Calu3 (cell line): ENCODE measurements at regions not wholly inside any gene's neighbourhood (a gene's known extent, or its start where the extent isn't known, plus 50 kb on each side); places are given as distances from the start of the nearest gene placed in this dataset.

Experiments
- BruUV-seq: library from RNA; stranded (reverse); fragments of 400-500 nt; replicated peaks from 2 replicates; lab custom pipeline; 2021; lab: Mats Ljungman, UMichigan
- CTCF ChIA-PET: fragments of 300-600 bp; sonication (Branson Sonifier 250); formaldehyde crosslinking; loops from one replicate; lab custom pipeline; 2022; ENCODE audit warnings: antibody characterized with exemption; lab: Charles Lee
- DNase-seq: peaks from one replicate; pipeline ENCODE4 v3.0.0; 2022
- H3K27ac Mint-ChIP-seq: one replicate; pipeline ENCODE4 v1.8.0; 2022; ENCODE audit warnings: mixed read lengths; ENCODE audit not compliant: unreplicated experiment
- H3K27me3 Mint-ChIP-seq: one replicate; pipeline ENCODE4 v1.8.0; 2022; ENCODE audit warnings: mixed read lengths; ENCODE audit not compliant: unreplicated experiment
- H3K36me3 Mint-ChIP-seq: one replicate; pipeline ENCODE4 v1.8.0; 2022; ENCODE audit warnings: mild to moderate bottlenecking, moderate library complexity, mixed read lengths; ENCODE audit not compliant: insufficient read depth, unreplicated experiment
- H3K4me1 Mint-ChIP-seq: one replicate; pipeline ENCODE4 v1.8.0; 2022; ENCODE audit warnings: mild to moderate bottlenecking, low read depth, mixed read lengths; ENCODE audit not compliant: unreplicated experiment
- H3K4me3 Mint-ChIP-seq: one replicate; pipeline ENCODE4 v1.8.0; 2022; ENCODE audit warnings: mild to moderate bottlenecking, low read depth, moderate library complexity, mixed read lengths; ENCODE audit not compliant: unreplicated experiment
- H3K9me3 Mint-ChIP-seq: one replicate; pipeline ENCODE4 v1.8.0; 2022; ENCODE audit warnings: low read depth, mixed read lengths; ENCODE audit not compliant: unreplicated experiment
- CTCF ChIP-seq: fragments of 200-600 bp; IDR thresholded peaks from one replicate; pipeline ENCODE4 v1.8.0; 2022; ENCODE audit warnings: antibody characterized with exemption; ENCODE audit not compliant: unreplicated experiment
- intact Hi-C: fragments of 100-400 bp; cut with micrococcal nuclease; formaldehyde crosslinking; loops from one replicate; pipeline ENCODE4 v1.10.0; 2022; ENCODE audit not compliant: unreplicated experiment

- Mint-ChIP-seq H3K27ac (no peak overlapping the region), H3K4me3 (no peak overlapping the region), H3K4me1 (no peaks in the 10 kb centered on the region), H3K27me3 (peaks cover 58% of the 10 kb centered on the region), H3K36me3 (no peaks in the 10 kb centered on the region), H3K9me3 (no peaks in the 10 kb centered on the region)
- BruUV-seq: no TSS peak
- no peak for TF ChIP-seq CTCF
- intact Hi-C loops: no loop called here
- CTCF ChIA-PET: no interaction called here
- DNase-seq: no peak
Observed at GRCh38 chr9:89969156-89969675, 364.4 kb downstream of the GADD45G start.

GRCh38 chr9:89969881-89970639 is 365.2 kb downstream of the GADD45G start:
- no peak for DNase-seq
- no peak for TF ChIP-seq CTCF
- CTCF ChIA-PET: no interaction called here
- H3K27ac Mint-ChIP-seq: no peak overlapping the region
- BruUV-seq: no TSS peak
- no peaks in the 10 kb centered on the region for H3K36me3 Mint-ChIP-seq
- no peaks in the 10 kb centered on the region for H3K9me3 Mint-ChIP-seq
- no peak overlapping the region for H3K4me3 Mint-ChIP-seq
- intact Hi-C loops: no loop called here
- H3K27me3 Mint-ChIP-seq: peaks cover 66% of the 10 kb centered on the region
- no peaks in the 10 kb centered on the region for H3K4me1 Mint-ChIP-seq

- Mint-ChIP-seq H3K4me3 (no peak overlapping the region), H3K9me3 (no peaks in the 10 kb centered on the region), H3K4me1 (no peaks in the 10 kb centered on the region), H3K36me3 (no peaks in the 10 kb centered on the region), H3K27me3 (peaks cover 66% of the 10 kb centered on the region), H3K27ac (no peak overlapping the region)
- CTCF ChIA-PET: no interaction called here
- BruUV-seq: no TSS peak
- no peak for TF ChIP-seq CTCF
- intact Hi-C loops: no loop called here
- no peak for DNase-seq
Observed at GRCh38 chr9:89970701-89971100, 365.9 kb downstream of the GADD45G start.

GRCh38 chr9:89972535-89972934 is 367.7 kb downstream of the GADD45G start:
- H3K27me3 Mint-ChIP-seq: peaks cover 66% of the 10 kb centered on the region
- intact Hi-C loops: no loop called here

More at GRCh38 chr9:89972535-89972934, 367.7 kb downstream of the GADD45G start:
- DNase-seq: no peak
- Mint-ChIP-seq H3K4me3 (no peak overlapping the region), H3K36me3 (no peaks in the 10 kb centered on the region), H3K4me1 (no peaks in the 10 kb centered on the region), H3K9me3 (no peaks in the 10 kb centered on the region), H3K27ac (no peak overlapping the region)
- CTCF ChIA-PET: no interaction called here
- BruUV-seq: no TSS peak
- no peak for TF ChIP-seq CTCF
